ENCODE measurements at regions not wholly inside any gene's neighbourhood (a gene's known extent, or its start where the extent isn't known, plus 50 kb on each side); places are given as distances from the start of the nearest gene placed in this dataset.
A peak's percentile ranks its signal among the peaks of the same experiment; 100 is the strongest.

DNA sequence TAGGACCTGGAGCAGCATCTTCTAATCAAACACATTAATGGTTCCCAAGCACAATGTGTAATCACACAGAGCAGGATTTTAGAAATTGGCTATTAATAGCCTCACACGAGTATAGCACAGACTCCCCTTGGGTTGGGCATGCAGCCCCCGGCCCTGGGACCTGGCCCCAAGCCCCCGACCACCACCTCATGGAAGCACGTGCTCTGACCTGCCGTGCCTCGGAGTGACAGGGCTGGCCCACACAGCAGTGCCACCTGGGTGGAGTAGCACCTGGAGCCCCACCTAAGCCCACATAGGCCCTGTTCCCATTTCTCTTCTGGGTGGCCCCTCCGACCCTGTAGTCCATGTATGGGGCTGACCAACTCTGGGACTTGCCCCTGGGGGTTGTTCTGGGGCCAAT, 171.8 kb downstream of the TTLL2 start:
- no peak for DNase-seq

DNA sequence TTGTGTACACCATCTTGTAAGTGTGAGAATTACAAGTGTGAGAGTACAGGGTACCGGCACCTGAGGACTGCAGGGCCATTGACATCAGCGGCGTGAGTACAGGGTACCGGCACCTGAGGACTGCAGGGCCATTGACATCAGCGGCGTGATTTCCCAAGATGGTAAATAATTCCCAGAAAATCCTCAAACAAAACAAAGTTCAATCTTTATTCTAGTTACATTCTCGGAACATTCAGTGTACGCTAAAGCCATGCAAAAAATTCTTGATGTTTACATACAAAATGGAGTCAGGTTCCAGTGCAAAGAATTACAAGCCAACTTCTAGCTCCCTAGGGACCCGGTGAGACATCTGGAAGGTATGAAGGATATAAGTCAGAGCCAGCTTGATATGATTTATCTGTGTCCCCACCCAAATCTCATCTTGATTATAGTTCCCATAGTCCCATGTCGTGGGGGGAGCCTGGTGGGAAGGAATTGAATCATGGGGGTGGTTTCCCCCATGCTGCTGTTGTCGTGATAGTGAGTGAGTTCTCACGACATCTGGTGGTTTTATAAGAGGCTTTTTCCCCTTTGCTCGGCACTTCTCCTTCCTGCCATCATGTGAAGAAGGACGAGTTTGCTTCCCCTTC, 172.7 kb downstream of the TTLL2 start:
- DNase-seq, result no peak

DNA sequence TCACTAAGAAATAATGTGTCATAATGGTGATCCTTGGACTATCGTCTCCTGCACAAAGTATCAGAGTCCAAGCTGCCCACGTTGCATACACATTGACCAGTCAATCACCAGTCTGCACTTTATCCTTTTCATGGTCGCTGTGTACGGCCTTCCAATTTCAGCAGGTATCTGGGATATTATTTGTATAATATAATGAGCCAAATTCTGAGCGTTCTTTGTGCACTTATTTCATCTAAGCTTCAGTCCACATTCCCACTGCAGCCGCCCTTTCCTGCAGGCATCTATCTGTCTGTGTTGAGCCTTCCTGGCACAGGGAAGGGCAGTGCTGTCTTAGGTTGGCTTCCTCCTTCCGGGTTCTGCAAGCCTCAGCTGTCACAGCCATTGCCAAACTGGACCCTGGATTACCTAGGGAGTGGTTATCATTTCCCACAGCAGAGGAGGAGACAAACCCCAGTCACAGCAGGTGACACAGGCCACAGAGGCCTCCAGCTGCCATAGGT, 174.3 kb downstream of the TTLL2 start:
- no peak for DNase-seq

DNA sequence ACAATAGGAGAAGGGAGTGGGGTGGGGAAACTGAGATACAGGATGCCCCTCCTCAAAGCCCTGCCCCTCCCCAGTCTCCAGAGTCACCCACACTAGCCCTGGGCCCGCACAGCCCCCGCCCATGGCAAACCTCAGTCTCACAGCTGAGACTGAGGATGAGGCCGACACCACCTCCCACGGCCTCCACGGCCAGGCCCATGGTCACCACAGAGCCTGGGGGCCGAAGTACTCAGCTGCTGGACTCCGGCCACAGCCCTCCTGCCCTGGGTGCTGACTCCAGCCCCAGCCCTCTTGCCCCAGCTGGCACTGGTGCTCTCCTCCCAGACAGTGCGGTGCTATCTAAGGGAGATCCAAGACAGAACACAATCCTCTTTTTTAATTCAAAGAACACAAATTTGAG, 176.1 kb downstream of the TTLL2 start:
- DNase-seq, result no peak

DNA sequence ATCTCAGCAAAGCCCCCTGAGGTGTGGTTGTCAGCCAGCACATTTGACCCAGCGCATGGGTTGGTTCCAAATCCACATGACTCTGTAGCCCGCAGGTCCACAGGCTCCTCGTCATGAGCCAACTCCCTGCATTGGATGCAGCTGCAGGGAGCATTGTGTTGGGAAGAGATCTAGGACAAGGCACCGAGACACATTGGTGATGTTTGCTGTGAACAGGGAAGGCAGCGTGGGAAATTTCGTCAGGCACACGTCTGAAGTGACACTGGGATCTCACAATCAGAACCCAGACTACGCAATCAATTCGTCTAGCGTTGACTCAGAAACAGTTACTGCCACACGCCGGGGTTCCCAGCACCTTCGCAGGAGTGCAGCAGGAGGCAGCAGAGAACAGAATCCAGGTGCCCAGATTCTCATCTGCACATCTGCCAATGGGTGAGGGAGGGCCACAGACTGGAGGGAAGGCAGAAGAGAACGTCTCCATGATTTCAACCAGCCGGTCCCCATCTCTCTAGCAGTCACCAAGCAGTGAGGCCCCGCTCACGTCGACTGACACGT, 177.0 kb downstream of the TTLL2 start:
- peak; percentile 27 for DNase-seq

DNA sequence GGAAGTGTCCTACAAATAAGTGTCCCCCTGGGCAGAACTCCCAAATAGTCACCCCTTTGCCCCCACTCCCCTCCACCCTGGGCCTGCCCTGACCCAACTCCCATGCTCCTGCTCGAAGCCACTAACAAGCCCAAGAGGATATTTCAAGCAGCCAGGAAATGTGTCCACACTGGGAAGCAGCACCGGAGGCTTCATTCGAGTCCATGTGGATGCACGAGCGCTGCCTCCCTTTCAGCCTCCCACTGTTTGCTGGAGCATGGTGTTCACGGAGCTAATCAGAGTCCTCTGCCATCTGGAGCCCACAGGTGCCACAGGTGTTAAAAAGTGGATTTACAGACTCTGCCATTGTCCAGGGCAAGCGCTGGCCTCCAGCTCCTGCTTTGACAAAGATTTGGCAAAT, 177.6 kb downstream of the TTLL2 start:
- DNase-seq, result no peak

DNA sequence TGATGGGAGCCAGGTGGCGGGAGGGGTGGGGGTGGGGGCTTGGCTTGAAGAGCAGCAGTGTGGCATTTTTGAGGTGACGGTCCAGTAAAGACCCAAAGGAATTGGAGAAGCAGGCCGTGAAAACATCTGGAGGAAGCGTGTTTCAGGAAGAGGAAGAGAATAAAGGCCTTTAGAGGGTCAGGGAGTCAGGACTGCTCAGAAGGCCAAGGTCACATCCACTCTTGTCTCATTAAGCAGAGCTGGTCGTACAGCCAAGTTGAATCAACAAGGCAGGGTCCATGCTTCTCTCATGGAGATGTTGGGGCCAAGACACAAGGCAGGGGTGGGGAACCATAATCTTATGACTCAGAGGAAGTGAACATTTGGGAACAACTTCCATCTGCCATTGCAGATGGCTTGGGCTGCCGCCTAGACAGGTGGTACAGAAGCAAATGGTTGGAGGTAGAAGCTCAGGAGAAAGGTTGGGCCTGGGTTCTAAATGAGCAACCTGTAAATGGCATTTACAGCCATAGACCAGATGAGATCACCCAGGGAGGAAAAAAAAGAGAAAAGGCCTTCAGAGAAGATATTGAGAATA, 179.6 kb downstream of the TTLL2 start:
- no peak for DNase-seq

DNA sequence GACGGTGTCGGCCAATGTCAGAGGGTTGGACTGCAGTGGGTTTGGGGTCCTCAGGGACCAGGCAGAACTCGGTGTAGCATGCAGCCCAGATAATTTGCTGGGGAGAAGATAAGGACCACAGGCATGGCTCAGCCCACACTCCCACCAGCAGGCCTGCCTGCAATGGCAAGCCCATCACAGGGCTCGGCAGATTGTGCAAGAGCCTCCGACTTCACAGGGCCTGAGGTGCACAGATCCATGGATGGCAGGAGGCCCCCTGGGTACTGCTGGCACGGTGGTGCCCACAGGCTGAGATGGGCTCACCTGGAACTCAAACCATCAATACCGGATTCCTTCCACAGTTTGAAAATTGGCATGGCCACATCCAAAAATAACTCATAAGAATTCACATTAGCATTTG, 180.3 kb downstream of the TTLL2 start:
- DNase-seq, result no peak

DNA sequence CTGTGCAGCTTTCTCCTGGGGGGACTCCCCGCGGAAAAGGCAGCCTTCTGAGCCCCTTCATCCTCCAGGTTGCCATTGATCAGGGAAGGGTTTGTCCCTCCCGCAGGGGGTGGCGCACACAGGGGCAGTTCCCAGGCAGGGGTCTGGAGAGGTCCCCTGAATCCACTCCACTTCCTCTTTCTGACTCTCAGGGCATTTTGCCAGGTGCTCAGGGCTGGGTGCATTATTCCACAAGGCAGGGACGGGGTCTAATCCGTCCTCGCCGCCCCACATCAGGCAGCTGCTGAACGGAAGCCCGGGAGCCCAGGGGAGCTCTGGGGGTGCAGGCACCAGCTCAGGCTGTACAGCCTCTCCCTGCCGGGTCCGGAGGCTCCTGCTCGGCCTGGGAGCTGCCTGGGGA, 180.9 kb downstream of the TTLL2 start:
- DNase-seq, result peak; percentile 30

DNA sequence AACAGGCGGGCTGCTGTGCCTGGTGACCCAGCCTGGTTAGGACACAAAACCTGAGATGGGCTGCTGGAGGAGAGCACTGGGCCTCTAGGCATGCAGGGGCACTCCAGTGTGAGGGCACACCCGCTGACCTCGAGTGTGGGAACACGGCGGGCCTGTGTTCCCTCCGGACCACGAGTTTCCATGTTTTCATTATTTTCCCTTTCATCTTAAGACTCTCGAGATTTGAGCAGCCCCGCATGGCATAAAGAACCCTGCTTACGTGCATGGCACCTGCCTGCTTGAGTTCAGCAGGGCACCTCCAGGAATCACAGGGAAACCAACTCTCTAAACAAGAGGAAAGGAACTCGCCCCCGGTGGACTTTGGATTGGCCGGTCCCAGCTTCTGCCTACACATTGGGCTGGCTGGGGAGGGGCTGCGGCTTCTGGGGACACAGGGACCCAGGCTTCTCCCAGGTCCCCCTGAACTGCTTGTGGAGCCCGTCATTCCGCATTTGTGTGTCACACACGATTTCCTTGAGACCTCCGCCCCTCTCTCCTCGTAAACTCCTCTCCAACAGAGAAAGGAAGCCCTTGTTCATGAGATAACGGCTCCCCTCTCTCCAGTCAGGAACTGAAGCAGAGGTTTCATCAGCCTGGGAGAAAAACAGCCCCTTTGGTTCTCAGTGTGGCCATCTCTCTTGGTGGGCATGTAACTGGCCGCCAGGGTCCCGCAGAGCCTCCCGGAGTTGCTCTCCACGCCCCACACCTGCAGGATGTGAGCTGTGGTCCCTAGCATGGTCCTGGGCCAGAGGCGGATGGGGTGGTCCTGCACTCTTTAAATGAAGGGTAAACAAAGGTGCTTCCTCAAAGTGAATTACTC, 181.8 kb downstream of the TTLL2 start:
- DNase-seq, result no peak

DNA sequence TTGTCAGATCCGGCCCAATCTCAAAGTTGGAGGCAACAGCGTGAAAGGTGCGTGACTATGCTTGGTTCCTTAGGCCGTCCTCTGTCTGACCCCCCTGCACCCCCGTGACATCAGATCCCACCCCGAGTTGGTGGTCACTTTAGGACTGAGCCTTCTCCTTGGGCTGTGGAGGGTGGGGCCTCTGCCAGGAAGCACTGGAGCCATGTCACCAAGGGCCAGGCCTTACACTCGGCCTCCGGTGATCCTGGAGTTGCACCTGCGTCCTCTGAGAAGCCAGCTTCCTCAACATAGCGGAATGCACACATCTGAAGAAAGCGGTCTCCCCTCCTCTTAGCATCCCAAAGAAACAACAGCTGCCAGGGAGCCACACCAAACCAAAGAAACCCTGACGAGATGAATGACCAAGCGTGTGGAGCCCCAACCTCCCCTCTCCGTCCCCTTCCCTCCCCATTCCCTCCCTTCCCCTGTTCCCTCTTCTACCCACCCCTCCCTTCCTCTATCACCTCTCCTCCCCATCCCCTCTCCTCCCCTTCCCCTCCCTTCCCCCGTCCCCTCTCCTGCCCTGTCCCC, 182.6 kb downstream of the TTLL2 start:
- no peak for DNase-seq

DNA sequence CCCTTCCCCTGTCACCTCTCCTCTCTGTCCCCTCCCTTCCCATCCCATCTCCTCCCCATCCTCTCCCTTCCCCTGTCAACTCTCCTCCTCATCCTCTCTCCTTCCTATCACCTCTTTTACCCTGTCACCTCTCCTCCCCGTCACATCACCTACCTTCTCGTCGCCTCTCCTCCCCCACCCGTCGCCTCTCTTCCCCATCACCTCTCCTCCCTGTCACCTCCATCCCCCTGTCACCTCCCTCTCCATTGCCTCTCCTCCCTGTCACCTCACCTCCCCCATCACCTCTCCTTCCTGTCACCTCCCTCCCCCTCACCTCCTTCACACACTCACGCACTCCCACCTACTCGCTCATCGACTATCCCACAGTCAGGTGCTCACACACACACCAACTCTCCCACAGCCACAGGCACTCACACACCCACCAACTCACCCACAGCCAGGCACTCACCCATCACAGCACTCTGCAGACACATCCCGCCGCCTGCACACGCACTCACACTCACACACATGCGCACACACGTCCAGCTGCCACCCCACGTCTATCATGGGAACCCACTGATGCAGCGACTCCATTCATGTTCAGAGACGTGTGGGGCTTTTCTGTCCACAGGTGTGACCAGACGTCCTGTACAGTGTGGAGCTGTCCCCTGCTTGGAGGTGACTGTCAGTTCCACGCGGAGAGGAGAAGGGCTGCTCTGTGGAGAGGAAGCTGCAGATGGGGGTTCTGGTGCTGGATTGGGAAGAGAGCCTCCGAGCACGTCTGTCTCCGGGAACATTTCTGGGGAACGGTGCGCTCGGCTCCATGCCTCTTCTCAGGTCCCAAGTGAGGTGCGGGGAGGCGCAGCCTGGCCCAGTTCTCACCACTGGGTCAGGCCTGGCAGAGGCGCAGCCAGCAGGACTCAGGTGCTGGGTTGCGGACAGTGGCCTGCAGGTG, 184.3 kb downstream of the TTLL2 start:
- no peak for DNase-seq

DNA sequence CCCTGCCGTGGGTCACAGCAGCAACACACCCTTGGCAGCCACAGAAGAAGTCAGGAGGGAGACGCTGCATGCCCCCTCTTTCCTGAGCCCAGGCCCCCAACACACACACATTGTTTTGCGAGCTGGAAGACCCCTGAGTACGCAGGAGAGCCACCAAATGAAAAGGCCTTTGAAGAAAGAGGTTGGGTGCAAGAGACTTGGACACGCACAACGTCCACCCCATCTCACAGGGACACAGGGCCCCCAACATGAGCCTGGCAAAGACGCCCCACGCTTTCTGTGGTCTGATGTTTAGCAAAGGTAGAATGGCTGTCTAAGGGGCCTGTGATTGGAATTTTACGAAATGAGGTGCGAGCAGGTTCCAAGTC, 185.0 kb downstream of the TTLL2 start:
- no peak for DNase-seq

DNA sequence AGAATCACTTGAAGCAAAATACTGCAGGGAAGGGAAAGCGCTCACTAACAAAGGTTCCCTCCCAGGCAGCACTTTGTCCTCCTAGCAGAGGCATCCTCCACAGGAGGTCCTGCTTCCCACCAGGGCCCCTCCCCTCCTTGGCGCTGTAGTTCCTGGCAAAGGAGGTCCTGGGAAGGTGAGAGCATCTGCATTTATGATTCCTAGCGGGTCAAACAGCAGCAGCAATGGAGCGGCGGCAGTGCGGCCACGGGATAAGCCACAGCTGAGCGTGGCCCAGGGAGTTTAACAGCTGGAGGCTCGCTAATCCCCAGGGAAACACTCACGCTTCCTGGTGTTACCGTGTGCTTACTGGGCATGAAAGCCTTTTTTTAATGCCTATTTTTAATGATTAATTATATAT, 185.8 kb downstream of the TTLL2 start:
- no peak for DNase-seq

DNA sequence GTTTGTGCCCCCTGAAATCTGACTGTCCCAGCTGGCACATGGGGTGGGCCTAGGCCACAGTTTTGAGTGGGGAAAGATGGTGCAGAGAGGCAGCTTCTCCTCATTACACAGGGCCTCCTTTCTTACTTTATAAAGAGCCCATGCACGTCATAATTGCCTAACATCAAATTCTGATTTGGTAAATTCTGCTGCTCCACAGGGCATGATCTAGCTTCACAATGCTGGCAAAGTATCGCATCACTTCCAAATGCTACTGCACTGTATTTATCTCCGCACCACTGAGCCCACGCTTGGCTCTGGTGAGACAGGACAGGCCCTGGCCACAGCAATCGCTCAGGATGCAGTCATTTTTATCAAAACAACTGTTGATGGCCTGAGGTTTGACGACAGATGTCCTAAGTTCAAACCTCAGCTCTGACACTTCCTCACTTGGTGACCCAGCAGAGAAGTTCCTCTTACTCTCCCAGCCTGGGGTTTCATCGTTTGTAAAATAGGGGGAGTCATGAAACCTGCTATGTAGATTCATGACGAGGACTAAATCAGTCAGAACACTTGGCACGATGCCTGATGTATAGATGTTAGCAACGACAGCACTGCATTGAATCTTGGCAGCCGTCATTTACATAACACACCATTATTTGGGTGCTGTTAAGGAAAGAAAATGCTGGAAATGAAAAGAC, 187.9 kb downstream of the TTLL2 start:
- DNase-seq, result no peak

DNA sequence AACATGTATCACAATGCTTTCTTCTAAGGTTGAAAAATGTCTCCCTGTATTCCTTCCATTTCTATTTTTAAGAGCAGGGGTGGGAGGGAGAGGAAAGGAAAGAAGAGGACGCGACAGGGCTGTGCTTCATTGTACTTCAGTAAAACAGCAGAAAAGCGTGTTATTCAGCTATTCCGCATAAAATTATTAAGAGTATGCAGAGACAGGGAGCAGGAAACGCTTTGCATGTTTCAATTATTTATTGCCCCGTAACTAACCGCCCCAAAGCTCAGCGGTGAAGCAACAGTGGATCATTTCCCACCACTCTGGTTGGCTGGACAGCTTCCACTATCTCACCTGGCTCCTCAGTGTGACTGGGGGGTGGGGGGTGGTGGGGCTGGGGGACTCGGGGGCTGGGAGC, 188.9 kb downstream of the TTLL2 start:
- no peak for DNase-seq

DNA sequence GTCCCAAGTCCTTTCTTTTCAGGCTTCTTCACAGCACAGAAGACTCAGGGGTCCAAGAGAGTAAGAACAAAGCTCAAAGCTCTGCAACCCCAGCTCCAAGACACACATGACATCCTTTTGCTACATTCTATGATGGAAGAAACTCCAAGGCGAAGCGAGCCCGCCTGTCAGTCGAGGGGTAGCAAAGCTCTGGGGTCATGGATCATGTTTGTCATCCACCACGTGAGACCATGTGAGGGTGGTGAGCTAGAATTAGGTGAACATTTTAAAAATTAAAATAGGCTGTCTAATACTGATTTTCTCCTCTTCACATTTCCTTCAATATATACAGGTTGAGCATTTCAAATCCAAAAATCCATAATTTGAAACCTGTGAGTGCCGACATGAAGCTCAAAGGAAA, 189.6 kb downstream of the TTLL2 start:
- no peak for DNase-seq

DNA sequence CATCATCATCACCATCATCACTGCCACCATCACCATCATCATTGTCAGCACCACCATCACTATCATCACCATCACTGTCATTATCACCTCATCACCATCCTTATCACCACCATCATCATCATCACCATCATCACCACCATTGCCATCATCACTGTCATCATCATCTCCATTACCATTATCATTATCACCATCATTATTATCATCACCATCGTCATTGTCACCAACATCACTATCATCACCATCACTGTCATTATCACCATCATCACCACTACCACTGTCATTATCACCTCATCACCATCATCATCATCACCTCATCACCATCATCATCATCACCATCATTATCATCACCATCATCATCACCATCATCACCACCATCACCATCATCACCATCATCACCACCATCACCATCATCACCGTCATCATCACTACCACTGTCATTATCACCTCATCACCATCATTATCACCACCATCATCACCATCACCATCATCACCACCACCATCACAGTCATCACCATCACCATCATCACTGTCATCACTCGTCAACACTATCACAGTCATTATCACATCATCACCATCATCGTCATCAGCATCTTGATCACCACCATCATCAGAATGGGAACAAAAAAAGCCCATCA, 191.1 kb downstream of the TTLL2 start:
- DNase-seq, result no peak

DNA sequence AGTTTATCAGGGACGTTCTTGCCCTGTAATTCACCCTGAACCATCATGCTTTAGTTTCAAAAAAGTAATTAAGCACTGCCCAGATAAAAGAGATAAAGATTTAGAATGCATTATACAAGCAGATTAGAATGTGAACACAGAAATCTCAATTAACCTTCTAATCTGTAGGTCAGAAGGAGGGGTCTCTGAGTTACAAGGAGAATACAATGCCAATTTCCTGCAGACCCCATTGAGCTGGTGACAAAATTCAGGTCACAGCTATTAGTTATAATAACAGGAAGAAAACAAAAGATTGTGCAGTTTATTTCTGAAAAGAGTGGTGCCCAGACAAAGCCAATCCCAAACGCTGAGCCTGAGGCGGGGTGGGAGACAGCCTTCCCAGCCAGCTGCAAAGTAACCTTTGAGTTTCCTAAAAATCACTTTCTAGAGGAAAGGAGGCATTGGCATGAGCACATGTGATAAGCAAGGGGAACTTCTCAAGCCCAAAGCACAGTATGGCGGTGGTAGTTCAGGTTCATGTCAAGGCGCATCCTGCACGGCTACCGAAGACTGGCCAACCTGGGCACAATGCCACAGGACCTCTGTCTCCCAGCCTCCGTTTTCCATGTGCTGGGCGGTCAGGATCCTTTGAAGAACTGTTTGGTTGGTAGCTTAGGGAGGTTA, 192.5 kb downstream of the TTLL2 start:
- DNase-seq, result no peak

DNA sequence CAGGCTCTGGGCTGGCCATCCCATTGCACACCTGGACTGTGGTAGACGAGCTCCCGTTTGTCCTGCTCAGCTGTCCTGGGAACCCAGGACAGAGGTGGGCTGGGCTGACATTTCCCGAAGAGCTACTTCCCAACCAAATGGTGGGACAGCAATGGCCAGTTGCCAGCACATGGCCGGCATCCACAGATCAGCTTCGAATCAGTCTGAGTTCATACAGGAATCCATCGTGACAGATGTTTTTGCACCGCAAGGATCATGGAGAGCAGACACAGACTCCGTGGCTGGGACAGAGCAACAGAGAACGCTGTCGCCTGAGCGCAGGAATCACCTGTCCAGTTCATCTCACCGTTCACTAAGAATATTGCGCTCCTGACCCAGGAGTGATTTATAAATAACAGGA, 198.5 kb downstream of the TTLL2 start:
- no peak for DNase-seq
